GM21717 (cell line): ENCODE measurements at regions not wholly inside any gene's neighbourhood (a gene's known extent, or its start where the extent isn't known, plus 50 kb on each side); places are given as distances from the start of the nearest gene placed in this dataset.
"Not testable (repeated sequence)": the region's sequence is repeated elsewhere in the genome, so short reads cannot be mapped to it uniquely, and the experiment has no call there.

Experiments
- ATAC-seq: cut with Tn5 transposase; IDR thresholded peaks from one replicate; pipeline ENCODE4 v1.9.1; 2021; ENCODE audit warnings: mild to moderate bottlenecking, moderate library complexity; ENCODE audit not compliant: unreplicated experiment

DNA sequence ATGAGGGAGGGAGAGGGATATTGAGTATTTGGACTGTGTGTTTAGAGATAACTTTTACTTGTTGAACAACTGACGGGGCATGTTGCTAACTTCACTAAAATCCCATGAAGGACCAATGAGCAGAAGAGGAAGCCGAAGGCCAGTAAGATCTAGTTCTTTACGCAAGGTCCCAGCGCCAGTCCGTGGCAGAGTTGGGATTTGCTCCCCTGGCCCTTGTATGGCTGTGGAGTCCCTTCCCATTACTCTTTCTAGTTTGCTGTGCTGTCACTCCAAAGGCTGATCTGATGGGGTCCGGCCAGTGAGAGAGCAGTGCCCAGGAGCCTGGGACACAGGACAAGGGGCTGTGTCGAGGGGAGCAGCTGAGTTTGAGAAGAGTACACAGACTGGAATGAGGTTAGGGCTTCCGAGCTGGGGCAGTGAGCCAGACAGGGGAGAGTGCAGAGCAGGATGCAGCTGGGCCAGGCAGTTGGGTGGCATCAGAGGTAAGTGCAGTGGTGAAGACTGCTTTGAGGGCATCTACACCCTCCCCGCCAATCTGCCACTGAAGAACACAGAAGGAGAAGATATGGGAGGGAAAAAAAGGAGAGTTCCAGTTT lies 692.9 kb upstream of the HS6ST1 start:
- no peak for ATAC-seq

GRCh38 chr2:129014432-129014831 lies 695.8 kb upstream of the HS6ST1 start:
- no peak for ATAC-seq

- ATAC-seq, result no peak
Observed at GRCh38 chr2:129015397-129016285, 697.0 kb upstream of the HS6ST1 start.

DNA sequence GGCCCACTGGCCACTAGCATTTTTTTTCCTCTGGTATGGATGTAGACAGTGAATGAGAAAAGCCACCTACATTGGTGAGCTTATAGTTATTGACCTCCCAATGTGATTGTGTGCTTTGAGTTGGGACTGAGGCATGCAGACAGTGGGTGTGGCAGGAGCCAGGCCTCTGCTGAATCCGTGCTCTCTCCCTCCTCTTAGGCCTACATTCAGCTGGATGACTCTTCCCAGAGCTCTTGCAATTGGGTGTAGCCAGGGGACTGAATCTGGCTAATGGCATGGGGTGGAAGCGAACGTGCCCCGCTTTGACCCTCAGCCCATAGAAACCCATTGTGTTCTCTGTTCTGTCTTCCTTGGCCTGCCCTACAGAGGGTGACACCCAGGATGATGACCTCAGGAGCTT lies 698.3 kb upstream of the HS6ST1 start:
- ATAC-seq, result no peak

- no peak for ATAC-seq
Observed at GRCh38 chr2:129024796-129025195, 706.1 kb upstream of the HS6ST1 start.

DNA sequence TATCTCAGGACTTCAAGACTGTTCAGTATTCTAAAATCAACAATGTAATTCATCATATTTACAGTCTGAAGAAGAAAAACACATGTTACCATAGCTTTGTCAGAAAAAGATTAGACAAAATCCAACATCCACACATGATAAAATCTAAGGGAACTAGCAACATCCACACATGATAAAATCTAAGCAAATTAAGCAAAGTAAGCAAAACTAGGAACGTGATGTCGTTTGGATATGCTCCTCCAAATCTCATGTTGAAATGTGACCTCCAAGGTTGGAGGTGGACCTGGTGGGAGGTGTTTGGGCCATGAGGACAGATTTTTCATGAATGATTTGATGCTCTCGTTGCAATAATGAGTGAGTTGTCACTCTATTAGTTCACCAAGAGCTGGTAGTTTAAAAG lies 717.3 kb upstream of the HS6ST1 start:
- ATAC-seq, result no peak

GRCh38 chr2:129043677-129044076 lies 725.0 kb upstream of the HS6ST1 start:
- not testable (repeated sequence) for ATAC-seq

- not testable (repeated sequence) for ATAC-seq
Observed at GRCh38 chr2:129046475-129046874, 727.8 kb upstream of the HS6ST1 start.

DNA sequence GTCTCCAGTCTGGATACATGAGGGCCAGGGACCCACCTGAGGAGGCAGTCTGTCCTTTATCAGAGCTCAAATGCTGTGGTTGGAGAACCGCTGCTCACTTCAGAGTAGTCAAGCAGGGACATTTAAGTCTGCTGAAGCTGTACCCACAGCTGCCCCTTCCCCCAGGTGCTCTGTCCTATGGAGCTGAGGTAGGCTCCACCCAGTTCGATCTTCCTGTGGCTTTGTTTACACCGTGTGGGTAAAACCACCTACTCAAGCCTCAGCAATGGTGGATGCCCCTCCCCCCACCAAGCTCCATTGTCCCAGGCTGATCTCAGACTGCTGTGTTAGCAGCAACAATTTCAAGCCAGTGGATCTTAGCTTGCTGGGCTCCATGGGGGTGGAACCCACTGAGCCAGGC lies 731.4 kb upstream of the HS6ST1 start:
- ATAC-seq, result no peak

DNA sequence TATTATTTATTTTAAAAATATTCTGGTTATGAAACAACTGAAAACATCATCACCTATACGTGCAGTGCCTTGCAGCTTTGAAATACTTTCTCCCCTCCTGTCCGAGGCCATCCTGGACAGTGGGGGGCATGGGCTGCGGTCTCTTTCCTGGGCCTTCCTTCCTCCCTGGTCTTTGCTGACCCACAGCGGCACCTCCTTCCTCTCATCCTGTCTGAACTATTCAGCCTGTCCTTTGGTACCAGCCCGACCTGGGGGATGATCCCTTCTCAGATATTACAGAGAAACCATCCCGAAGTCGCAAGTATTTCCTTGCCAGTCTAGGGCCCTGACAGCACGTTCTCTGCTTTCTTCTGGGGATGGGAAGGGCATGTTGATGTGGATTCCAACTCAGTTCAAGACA lies 736.6 kb upstream of the HS6ST1 start:
- ATAC-seq, result no peak

DNA sequence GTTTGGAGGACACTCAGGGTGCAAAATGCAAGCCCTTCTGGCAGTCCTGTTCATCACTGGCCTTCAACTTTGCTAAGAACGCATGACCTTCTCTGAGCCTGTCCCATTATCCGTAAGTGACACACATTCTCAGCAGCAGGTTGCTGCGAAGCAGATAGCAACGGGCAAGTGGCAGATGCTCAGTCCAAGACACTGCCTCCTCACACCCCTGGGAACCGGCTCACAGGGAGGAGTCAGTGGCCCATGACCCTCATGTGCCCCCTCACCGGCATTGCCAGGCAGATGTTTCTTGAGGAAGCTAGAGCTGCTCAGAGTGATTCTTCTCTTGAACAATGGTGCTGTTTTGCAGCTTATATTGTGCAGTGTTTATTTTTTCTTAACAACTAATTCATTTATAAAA lies 737.2 kb upstream of the HS6ST1 start:
- ATAC-seq, result no peak

- ATAC-seq, result no peak
Observed at GRCh38 chr2:129056309-129056958, 737.8 kb upstream of the HS6ST1 start.

DNA sequence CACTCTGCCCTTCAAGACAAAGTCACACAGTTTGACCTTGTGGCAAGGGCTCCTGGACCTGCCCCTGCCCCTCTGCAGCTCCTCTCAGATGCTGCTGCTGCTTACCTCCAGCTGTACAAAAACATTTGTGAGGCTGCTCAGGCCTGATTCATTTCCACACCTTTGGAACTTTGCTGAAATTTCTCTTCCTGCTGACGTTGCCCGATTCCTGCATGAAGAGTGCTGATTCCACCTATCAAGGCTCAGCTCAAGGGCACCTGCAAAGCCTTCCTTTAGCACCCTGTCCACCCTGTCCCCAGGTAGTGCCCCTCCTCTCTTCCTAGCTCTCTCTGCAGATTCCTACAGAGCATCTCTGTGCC lies 738.3 kb upstream of the HS6ST1 start:
- no peak for ATAC-seq

DNA sequence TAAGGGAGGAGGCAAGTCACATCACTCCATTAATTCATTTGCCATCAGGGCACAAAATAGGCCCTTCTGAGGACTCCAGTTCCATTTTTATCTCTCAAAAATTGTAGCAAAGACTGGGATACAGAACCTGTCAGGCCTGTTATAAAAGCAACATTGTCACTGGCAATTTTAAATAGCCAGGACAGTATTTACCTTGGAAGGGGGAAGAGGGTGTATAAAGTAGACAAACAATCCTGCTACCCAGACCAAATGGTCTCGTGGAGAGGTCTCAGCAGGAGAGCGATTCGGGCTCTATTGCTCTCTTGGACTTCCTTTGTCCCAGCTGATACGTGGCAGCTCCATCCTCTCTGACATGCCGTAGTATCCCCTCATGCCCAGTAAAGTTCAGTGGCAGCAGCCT lies 740.3 kb upstream of the HS6ST1 start:
- ATAC-seq, result no peak

- ATAC-seq, result no peak
Observed at GRCh38 chr2:129059476-129059875, 740.8 kb upstream of the HS6ST1 start.

DNA sequence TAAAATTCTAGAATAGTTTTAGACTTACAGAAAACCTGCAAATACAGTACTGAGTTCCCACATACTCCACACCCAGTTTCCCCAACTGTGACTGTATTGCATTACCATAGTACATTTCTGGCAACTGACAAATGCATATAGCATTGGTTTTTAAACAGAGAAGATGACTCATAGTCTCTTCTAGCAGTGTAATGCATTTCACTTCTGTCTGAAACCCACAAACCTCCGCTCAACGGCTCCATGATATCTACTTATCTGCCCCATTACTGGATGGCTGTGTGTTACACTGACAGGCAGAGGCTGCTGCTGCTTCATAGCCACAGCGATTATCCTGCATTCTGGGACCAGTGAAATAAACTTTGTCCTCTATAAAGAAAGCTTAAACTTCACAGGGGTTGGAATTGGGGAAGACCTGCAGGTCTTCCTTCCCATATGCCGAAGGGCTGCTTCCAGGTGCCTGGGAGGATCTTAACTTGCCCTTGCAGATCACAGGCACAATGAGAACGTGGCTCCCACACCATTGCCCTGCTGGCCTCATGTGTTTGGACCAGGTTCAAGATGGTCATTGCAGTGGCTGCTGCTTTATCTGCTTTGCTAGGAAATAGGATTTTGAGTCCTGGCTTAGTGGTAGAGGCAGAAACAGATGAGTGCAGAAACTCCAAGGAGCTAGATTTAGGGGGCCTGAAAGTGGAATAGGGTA lies 742.6 kb upstream of the HS6ST1 start:
- peak; percentile 96 for ATAC-seq

GRCh38 chr2:129061769-129062121 lies 743.1 kb upstream of the HS6ST1 start:
- no peak for ATAC-seq

- no peak for ATAC-seq
Observed at GRCh38 chr2:129062146-129062912, 743.7 kb upstream of the HS6ST1 start.

GRCh38 chr2:129067070-129067469 lies 748.4 kb upstream of the HS6ST1 start:
- no peak for ATAC-seq

DNA sequence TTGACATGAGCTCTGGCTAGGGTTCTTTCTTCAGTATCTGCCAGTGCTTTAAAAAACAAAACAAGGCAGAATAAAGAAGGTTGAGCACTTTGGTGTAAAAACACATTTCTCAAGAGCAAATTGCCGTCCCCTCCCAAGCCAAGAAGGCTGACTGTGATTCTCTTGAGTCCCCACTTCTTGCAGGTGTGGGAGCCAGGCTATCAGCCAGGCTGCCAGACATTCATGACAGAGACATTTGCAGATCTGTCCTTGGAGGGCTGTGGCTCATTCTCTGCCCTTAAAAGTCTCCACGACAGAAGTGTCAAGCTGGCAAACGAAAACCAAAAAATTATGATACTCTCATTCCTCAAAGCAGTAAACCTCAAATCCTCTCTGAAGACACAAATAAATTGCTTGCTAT lies 749.3 kb upstream of the HS6ST1 start:
- no peak for ATAC-seq

DNA sequence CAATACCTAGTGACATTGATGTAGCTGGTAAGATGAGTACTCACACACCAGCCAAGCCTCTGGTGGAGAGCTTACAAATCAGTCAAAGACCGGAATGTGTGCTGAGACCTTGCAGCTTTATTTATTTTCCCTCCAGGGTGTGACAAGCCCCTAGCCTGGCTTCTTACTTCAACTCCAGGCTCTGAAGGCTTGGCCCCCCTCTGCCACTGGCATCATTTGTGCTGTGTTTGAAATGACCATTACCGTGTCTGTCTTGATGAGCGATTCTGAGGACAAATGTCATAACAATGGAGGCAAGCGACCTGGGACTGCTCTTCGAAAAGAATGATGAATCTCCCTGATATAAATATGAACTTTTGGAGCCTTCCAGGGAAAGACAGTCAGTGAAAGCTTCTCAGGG lies 749.9 kb upstream of the HS6ST1 start:
- ATAC-seq, result no peak
